ENCODE measurements at regions not wholly inside any gene's neighbourhood (a gene's known extent, or its start where the extent isn't known, plus 50 kb on each side); places are given as distances from the start of the nearest gene placed in this dataset.

- TF ChIP-seq EP300 (IDR thresholded peaks at IDR 0.05) (no peak), POLR2AphosphoS5 (IDR thresholded peaks at IDR 0.05) (no peak), POLR2A (IDR thresholded peaks at IDR 0.05) (no peak), CTCF (IDR thresholded peaks at IDR 0.05) (no peak)
- Histone ChIP-seq H3K9me3 (peaks cover 0 to 7% (median 2%) of the 10 kb centered on the region in 4 donors), H3K4me1 (no peaks in the 10 kb centered on the region), H3K27me3 (no peaks in the 10 kb centered on the region), H3K4me3 (no peak overlapping the region), H3K27ac (no peak overlapping the region), H3K36me3 (no peaks in the 10 kb centered on the region)
- WGBS, 5 donors: 89 to 96% (median 93%) methylated on average over 3 of the region's 3 CpGs
- intact Hi-C loops (cut with DNase I; ENCODE audit: low total_unique reads): no loop called here
- no peak for DNase-seq
Observed at GRCh38 chr4:4711902-4712301, 147.6 kb upstream of the MSX1 start.

- intact Hi-C loops (cut with DNase I; ENCODE audit: low total_unique reads): no loop called here
- Histone ChIP-seq H3K36me3 (no peaks in the 10 kb centered on the region), H3K4me1 (no peaks in the 10 kb centered on the region), H3K4me3 (no peak overlapping the region), H3K9me3 (peaks cover 0 to 7% (median 2%) of the 10 kb centered on the region in 4 donors), H3K27me3 (no peaks in the 10 kb centered on the region), H3K27ac (no peak overlapping the region)
- no peak for TF ChIP-seq POLR2A (IDR thresholded peaks at IDR 0.05)
- TF ChIP-seq CTCF (IDR thresholded peaks at IDR 0.05): no peak
- no peak for TF ChIP-seq POLR2AphosphoS5 (IDR thresholded peaks at IDR 0.05)
- no peak for TF ChIP-seq EP300 (IDR thresholded peaks at IDR 0.05)
- WGBS, 5 donors: 80 to 94% (median 87%) methylated on average over 5 of the region's 5 CpGs
- DNase-seq: peak in 1 of 2 donors; percentile 79
Observed at GRCh38 chr4:4709736-4710135, 149.7 kb upstream of the MSX1 start.

GRCh38 chr4:4704267-4704666 is 155.2 kb upstream of the MSX1 start:
- intact Hi-C loops (cut with DNase I; ENCODE audit: low total_unique reads): no loop called here
- Histone ChIP-seq H3K4me3 (no peak overlapping the region), H3K9me3 (peaks cover 0 to 6% (median 2%) of the 10 kb centered on the region in 4 donors), H3K27me3 (no peaks in the 10 kb centered on the region), H3K36me3 (no peaks in the 10 kb centered on the region), H3K4me1 (no peaks in the 10 kb centered on the region), H3K27ac (no peak overlapping the region)
- WGBS, 5 donors: 61 to 76% (median 74%) methylated on average over 7 of the region's 7 CpGs
- DNase-seq: no peak
- TF ChIP-seq CTCF (IDR thresholded peaks at IDR 0.05) (no peak), POLR2AphosphoS5 (IDR thresholded peaks at IDR 0.05) (no peak), EP300 (IDR thresholded peaks at IDR 0.05) (no peak), POLR2A (IDR thresholded peaks at IDR 0.05) (no peak)

- no peak for TF ChIP-seq CTCF (IDR thresholded peaks at IDR 0.05)
- no peak for TF ChIP-seq POLR2A (IDR thresholded peaks at IDR 0.05)
- no peak for TF ChIP-seq EP300 (IDR thresholded peaks at IDR 0.05)
- Histone ChIP-seq H3K4me3 (no peak overlapping the region), H3K27ac (no peak overlapping the region), H3K36me3 (no peaks in the 10 kb centered on the region), H3K9me3 (no peaks in the 10 kb centered on the region), H3K27me3 (no peaks in the 10 kb centered on the region), H3K4me1 (peaks cover 0 to 4% (median 0%) of the 10 kb centered on the region in 4 donors)
- DNase-seq: no peak
- intact Hi-C loops (cut with DNase I; ENCODE audit: low total_unique reads): no loop called here
Observed at GRCh38 chr4:4697584-4697983, 155.7 kb upstream of the STX18 start.

All from stomach (tissue), 8 donors.